ENCODE measurements at regions not wholly inside any gene's neighbourhood (a gene's known extent, or its start where the extent isn't known, plus 50 kb on each side); places are given as distances from the start of the nearest gene placed in this dataset.

GRCh38 chr1:219689774-219690173 lies 76.9 kb upstream of the ZC3H11B start:
- no peak overlapping the region for H3K4me3 ChIP-seq (ENCODE audit: low read depth, low read length)
- H3K4ac ChIP-seq (ENCODE audit: low read depth, low read length), result no peak overlapping the region
- no peaks in the 10 kb centered on the region for H3K36me3 ChIP-seq (ENCODE audit: control insufficient read depth in 1 of 2, insufficient read depth in 2 of 2, low read length in 2 of 2)
- H4K12ac ChIP-seq (ENCODE audit: low read depth, low read length), result no peak overlapping the region
- H3K23ac ChIP-seq (ENCODE audit: low read length), result no peak overlapping the region
- no peak overlapping the region for H2AK5ac ChIP-seq (ENCODE audit: low read length)
- no peak overlapping the region for H3K14ac ChIP-seq (ENCODE audit: low read length)
- no peaks in the 10 kb centered on the region for H3K9me3 ChIP-seq (ENCODE audit: insufficient read depth, low read depth, low read length)
- no peak overlapping the region for H2BK120ac ChIP-seq (ENCODE audit: insufficient read depth, low read length, poor library complexity)
- no peak overlapping the region for H3K9ac ChIP-seq (ENCODE audit: low read length)
- no peak overlapping the region for H3K27ac ChIP-seq (ENCODE audit: low read depth, low read length)
- DNase-seq, result no peak
- no CpG with 5 or more reads among the region's 2 CpGs for WGBS (ENCODE audit: extremely low coverage, insufficient coverage, insufficient read length)
- no peaks in the 10 kb centered on the region for H3K4me1 ChIP-seq (ENCODE audit: control insufficient read depth in 1 of 2, insufficient read depth in 2 of 2, low read length in 2 of 2)
- no peak overlapping the region for H3K4me2 ChIP-seq (ENCODE audit: low read length)
- H3K79me2 ChIP-seq (ENCODE audit: control insufficient read depth, insufficient read depth, low read length, poor library complexity), result no peaks in the 10 kb centered on the region
- H2AFZ ChIP-seq (ENCODE audit: insufficient read depth, low read length, poor library complexity), result no peak overlapping the region
- no peak overlapping the region for H4K8ac ChIP-seq (ENCODE audit: low read depth, low read length)
- H3K18ac ChIP-seq (ENCODE audit: low read length), result no peak overlapping the region
- H4K91ac ChIP-seq (ENCODE audit: low read depth, low read length), result no peak overlapping the region
- H3K79me1 ChIP-seq (ENCODE audit: low read length), result no peaks in the 10 kb centered on the region
- no peak overlapping the region for H2BK5ac ChIP-seq (ENCODE audit: low read depth, low read length, poor library complexity)
- no peaks in the 10 kb centered on the region for H3K27me3 ChIP-seq (ENCODE audit: insufficient read depth, low read length)
- H2BK12ac ChIP-seq (ENCODE audit: low read length), result no peak overlapping the region

GRCh38 chr1:219687779-219688178 lies 74.9 kb upstream of the ZC3H11B start:
- Histone ChIP-seq H3K27ac (ENCODE audit: low read depth, low read length) (no peak overlapping the region), H3K18ac (ENCODE audit: low read length) (no peak overlapping the region), H3K4ac (ENCODE audit: low read depth, low read length) (no peak overlapping the region), H3K4me1 (ENCODE audit: control insufficient read depth in 1 of 2, insufficient read depth in 2 of 2, low read length in 2 of 2) (no peaks in the 10 kb centered on the region), H3K23ac (ENCODE audit: low read length) (no peak overlapping the region), H4K8ac (ENCODE audit: low read depth, low read length) (no peak overlapping the region), H2AFZ (ENCODE audit: insufficient read depth, low read length, poor library complexity) (no peak overlapping the region), H3K9me3 (ENCODE audit: insufficient read depth, low read depth, low read length) (no peaks in the 10 kb centered on the region), H3K14ac (ENCODE audit: low read length) (no peak overlapping the region), H4K91ac (ENCODE audit: low read depth, low read length) (no peak overlapping the region), H3K79me2 (ENCODE audit: control insufficient read depth, insufficient read depth, low read length, poor library complexity) (no peaks in the 10 kb centered on the region), H2BK12ac (ENCODE audit: low read length) (no peak overlapping the region), H3K4me2 (ENCODE audit: low read length) (no peak overlapping the region), H3K36me3 (ENCODE audit: control insufficient read depth in 1 of 2, insufficient read depth in 2 of 2, low read length in 2 of 2) (no peaks in the 10 kb centered on the region), H2AK5ac (ENCODE audit: low read length) (no peak overlapping the region), H3K4me3 (ENCODE audit: low read depth, low read length) (no peak overlapping the region), H2BK120ac (ENCODE audit: insufficient read depth, low read length, poor library complexity) (no peak overlapping the region), H3K79me1 (ENCODE audit: low read length) (no peaks in the 10 kb centered on the region), H3K9ac (ENCODE audit: low read length) (no peak overlapping the region), H4K12ac (ENCODE audit: low read depth, low read length) (no peak overlapping the region), H2BK5ac (ENCODE audit: low read depth, low read length, poor library complexity) (no peak overlapping the region), H3K27me3 (ENCODE audit: insufficient read depth, low read length) (no peaks in the 10 kb centered on the region)
- no peak for DNase-seq

- DNase-seq, result no peak
- Histone ChIP-seq H3K9ac (ENCODE audit: low read length) (no peak overlapping the region), H3K18ac (ENCODE audit: low read length) (no peak overlapping the region), H3K4me3 (ENCODE audit: low read depth, low read length) (no peak overlapping the region), H4K91ac (ENCODE audit: low read depth, low read length) (no peak overlapping the region), H2AFZ (ENCODE audit: insufficient read depth, low read length, poor library complexity) (no peak overlapping the region), H2BK12ac (ENCODE audit: low read length) (no peak overlapping the region), H3K4ac (ENCODE audit: low read depth, low read length) (no peak overlapping the region), H3K14ac (ENCODE audit: low read length) (no peak overlapping the region), H3K4me2 (ENCODE audit: low read length) (no peak overlapping the region), H3K79me2 (ENCODE audit: control insufficient read depth, insufficient read depth, low read length, poor library complexity) (no peaks in the 10 kb centered on the region), H3K36me3 (ENCODE audit: control insufficient read depth in 1 of 2, insufficient read depth in 2 of 2, low read length in 2 of 2) (no peaks in the 10 kb centered on the region), H3K9me3 (ENCODE audit: insufficient read depth, low read depth, low read length) (no peaks in the 10 kb centered on the region), H2AK5ac (ENCODE audit: low read length) (no peak overlapping the region), H3K27me3 (ENCODE audit: insufficient read depth, low read length) (no peaks in the 10 kb centered on the region), H3K27ac (ENCODE audit: low read depth, low read length) (no peak overlapping the region), H3K79me1 (ENCODE audit: low read length) (no peaks in the 10 kb centered on the region), H4K12ac (ENCODE audit: low read depth, low read length) (no peak overlapping the region), H3K23ac (ENCODE audit: low read length) (no peak overlapping the region), H2BK5ac (ENCODE audit: low read depth, low read length, poor library complexity) (no peak overlapping the region), H2BK120ac (ENCODE audit: insufficient read depth, low read length, poor library complexity) (no peak overlapping the region), H4K8ac (ENCODE audit: low read depth, low read length) (no peak overlapping the region), H3K4me1 (ENCODE audit: control insufficient read depth in 1 of 2, insufficient read depth in 2 of 2, low read length in 2 of 2) (no peaks in the 10 kb centered on the region)
- WGBS (ENCODE audit: extremely low coverage, insufficient coverage, insufficient read length), result no CpG with 5 or more reads among the region's 2 CpGs
Measured at GRCh38 chr1:219686171-219686570, 73.3 kb upstream of the ZC3H11B start.

DNA sequence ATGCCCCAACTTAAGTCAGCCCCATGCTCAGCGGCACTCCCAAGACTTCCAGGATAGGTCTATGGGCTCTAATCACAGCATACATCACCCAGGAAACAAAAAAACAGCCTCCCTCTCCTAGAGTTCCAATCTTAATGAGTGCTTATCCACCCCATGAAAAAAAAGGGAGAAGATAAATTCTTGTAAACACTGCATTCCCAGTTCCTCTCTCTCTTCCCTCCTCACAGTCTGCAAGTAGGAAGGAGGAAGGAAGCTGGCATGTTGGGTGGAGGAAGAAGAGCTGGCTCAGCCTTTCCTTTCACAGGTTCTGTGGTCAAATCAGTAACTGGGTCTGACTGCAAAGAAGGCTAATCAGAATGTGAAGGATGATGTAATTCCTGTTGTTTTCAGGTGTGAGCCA lies 69.9 kb upstream of the ZC3H11B start:
- Histone ChIP-seq H3K9ac (ENCODE audit: low read length) (no peak overlapping the region), H3K4ac (ENCODE audit: low read depth, low read length) (no peak overlapping the region), H3K14ac (ENCODE audit: low read length) (no peak overlapping the region), H2AK5ac (ENCODE audit: low read length) (no peak overlapping the region), H2BK12ac (ENCODE audit: low read length) (no peak overlapping the region), H2BK5ac (ENCODE audit: low read depth, low read length, poor library complexity) (no peak overlapping the region), H2BK120ac (ENCODE audit: insufficient read depth, low read length, poor library complexity) (no peak overlapping the region), H3K79me1 (ENCODE audit: low read length) (no peaks in the 10 kb centered on the region), H3K23ac (ENCODE audit: low read length) (no peak overlapping the region), H3K4me2 (ENCODE audit: low read length) (no peak overlapping the region), H2AFZ (ENCODE audit: insufficient read depth, low read length, poor library complexity) (no peak overlapping the region), H3K36me3 (ENCODE audit: control insufficient read depth in 1 of 2, insufficient read depth in 2 of 2, low read length in 2 of 2) (no peaks in the 10 kb centered on the region), H4K12ac (ENCODE audit: low read depth, low read length) (no peak overlapping the region), H3K9me3 (ENCODE audit: insufficient read depth, low read depth, low read length) (no peaks in the 10 kb centered on the region), H3K18ac (ENCODE audit: low read length) (no peak overlapping the region), H3K4me1 (ENCODE audit: control insufficient read depth in 1 of 2, insufficient read depth in 2 of 2, low read length in 2 of 2) (no peaks in the 10 kb centered on the region), H4K8ac (ENCODE audit: low read depth, low read length) (no peak overlapping the region), H3K79me2 (ENCODE audit: control insufficient read depth, insufficient read depth, low read length, poor library complexity) (no peaks in the 10 kb centered on the region), H4K91ac (ENCODE audit: low read depth, low read length) (no peak overlapping the region), H3K4me3 (ENCODE audit: low read depth, low read length) (no peak overlapping the region), H3K27me3 (ENCODE audit: insufficient read depth, low read length) (no peaks in the 10 kb centered on the region), H3K27ac (ENCODE audit: low read depth, low read length) (no peak overlapping the region)
- DNase-seq, result no peak
- WGBS (ENCODE audit: extremely low coverage, insufficient coverage, insufficient read length), result no CpG with 5 or more reads among the region's 1 CpG

- Histone ChIP-seq H3K4me3 (ENCODE audit: low read depth, low read length) (no peak overlapping the region), H2AFZ (ENCODE audit: insufficient read depth, low read length, poor library complexity) (no peak overlapping the region), H3K9ac (ENCODE audit: low read length) (no peak overlapping the region), H2BK12ac (ENCODE audit: low read length) (no peak overlapping the region), H2BK120ac (ENCODE audit: insufficient read depth, low read length, poor library complexity) (no peak overlapping the region), H3K27ac (ENCODE audit: low read depth, low read length) (no peak overlapping the region), H4K91ac (ENCODE audit: low read depth, low read length) (no peak overlapping the region), H3K14ac (ENCODE audit: low read length) (no peak overlapping the region), H2BK5ac (ENCODE audit: low read depth, low read length, poor library complexity) (no peak overlapping the region), H3K23ac (ENCODE audit: low read length) (no peak overlapping the region), H2AK5ac (ENCODE audit: low read length) (no peak overlapping the region), H3K4me2 (ENCODE audit: low read length) (no peak overlapping the region), H3K18ac (ENCODE audit: low read length) (no peak overlapping the region), H3K36me3 (ENCODE audit: control insufficient read depth in 1 of 2, insufficient read depth in 2 of 2, low read length in 2 of 2) (no peaks in the 10 kb centered on the region), H4K12ac (ENCODE audit: low read depth, low read length) (no peak overlapping the region), H3K79me1 (ENCODE audit: low read length) (no peaks in the 10 kb centered on the region), H3K4me1 (ENCODE audit: control insufficient read depth in 1 of 2, insufficient read depth in 2 of 2, low read length in 2 of 2) (no peaks in the 10 kb centered on the region), H4K8ac (ENCODE audit: low read depth, low read length) (no peak overlapping the region), H3K4ac (ENCODE audit: low read depth, low read length) (no peak overlapping the region), H3K9me3 (ENCODE audit: insufficient read depth, low read depth, low read length) (no peaks in the 10 kb centered on the region), H3K27me3 (ENCODE audit: insufficient read depth, low read length) (no peaks in the 10 kb centered on the region), H3K79me2 (ENCODE audit: control insufficient read depth, insufficient read depth, low read length, poor library complexity) (no peaks in the 10 kb centered on the region)
- WGBS (ENCODE audit: extremely low coverage, insufficient coverage, insufficient read length), result no CpG with 5 or more reads among the region's 1 CpG
- DNase-seq, result no peak
Measured at GRCh38 chr1:219681876-219682275, 69.0 kb upstream of the ZC3H11B start.
